SHP77 treated with DMSO at 0.1 percent for 48 hours (cell line): ENCODE measurements at regions not wholly inside any gene's neighbourhood (a gene's known extent, or its start where the extent isn't known, plus 50 kb on each side); places are given as distances from the start of the nearest gene placed in this dataset.

Source experiments
- DNase-seq: peaks from one replicate; lab custom pipeline; 2025; lab: John Stamatoyannopoulos, UW

DNA sequence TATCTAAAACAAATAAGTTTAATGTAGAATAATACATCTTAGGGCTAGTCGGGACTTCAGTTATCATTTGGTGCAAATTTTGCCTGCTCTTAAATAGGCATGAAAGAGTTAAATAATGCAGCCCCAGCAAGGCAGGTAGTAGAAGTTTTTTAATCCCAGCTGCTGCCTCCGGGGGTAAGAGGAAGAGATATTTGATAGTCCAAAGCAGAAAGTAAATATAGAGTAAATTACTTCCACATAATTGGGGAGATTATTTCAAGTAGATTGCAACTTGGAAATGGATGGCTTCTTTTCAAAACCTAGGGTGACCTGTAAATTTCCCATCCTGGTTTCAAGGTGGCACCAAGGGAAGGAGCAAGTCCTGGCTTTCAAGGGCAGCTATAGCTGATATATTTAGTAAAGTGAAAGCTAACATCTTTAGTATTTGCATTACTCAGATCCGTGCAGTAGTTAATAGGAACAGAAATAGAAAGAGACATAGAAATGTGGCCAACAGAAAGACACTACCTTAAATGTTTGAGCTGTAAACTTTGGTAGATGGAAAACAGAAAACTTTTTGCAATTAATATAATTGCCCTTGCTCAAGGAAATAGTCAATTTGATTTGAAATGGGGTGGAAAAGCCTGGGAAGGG is 109.1 kb downstream of the LMO4 start:
- no peak for DNase-seq

DNA sequence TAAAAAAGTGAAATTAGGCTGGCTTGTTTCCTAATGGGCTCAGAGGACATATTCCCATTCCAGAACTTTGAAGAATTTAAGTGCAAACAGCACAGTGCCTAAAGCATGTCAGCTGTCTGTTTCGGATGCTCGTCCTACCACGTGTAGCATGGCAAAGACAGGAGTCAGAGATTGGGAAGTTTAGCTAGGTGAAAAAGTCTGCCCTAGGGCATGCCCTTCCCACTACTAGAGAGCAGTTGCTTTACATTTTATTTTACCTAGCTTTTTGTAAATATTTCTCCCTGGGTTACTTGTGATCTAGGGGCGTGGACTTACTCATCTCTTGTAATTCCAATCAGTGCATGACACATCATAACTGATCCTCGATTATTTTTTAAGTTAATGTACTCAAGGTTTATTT is 111.1 kb downstream of the LMO4 start:
- DNase-seq, result no peak

DNA sequence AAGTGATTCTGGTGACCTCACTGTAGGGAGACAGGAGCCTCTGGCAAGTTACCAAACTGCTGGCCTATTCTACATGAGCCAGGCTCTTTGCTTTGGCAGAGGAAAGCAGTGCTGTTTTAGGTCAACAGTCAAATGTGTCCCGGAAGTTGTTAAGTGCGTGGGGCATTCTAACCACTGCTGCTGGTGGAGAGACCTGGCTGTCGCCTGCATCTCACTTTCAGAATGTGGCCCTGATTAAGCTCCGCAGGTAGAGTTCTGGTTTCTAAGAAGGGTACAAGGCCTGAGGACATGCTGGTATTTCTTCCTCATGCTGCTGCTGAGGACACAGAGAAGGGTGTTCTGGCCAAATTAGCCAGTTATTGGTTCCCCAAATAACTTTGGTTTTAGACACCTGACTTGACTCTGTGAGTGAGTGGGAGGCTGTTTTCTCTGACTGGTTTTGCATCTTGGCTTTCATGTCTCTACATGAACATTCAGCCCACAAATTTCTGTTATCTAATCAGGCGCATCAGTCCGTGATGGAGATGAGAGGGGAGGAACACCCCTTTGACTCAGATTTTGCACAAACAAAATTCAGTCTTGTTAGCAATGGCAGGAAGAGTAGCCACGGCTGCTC is 120.8 kb downstream of the LMO4 start:
- DNase-seq, result peak; percentile 31

GRCh38 chr1:87450136-87450535 is 121.5 kb downstream of the LMO4 start:
- no peak for DNase-seq

DNA sequence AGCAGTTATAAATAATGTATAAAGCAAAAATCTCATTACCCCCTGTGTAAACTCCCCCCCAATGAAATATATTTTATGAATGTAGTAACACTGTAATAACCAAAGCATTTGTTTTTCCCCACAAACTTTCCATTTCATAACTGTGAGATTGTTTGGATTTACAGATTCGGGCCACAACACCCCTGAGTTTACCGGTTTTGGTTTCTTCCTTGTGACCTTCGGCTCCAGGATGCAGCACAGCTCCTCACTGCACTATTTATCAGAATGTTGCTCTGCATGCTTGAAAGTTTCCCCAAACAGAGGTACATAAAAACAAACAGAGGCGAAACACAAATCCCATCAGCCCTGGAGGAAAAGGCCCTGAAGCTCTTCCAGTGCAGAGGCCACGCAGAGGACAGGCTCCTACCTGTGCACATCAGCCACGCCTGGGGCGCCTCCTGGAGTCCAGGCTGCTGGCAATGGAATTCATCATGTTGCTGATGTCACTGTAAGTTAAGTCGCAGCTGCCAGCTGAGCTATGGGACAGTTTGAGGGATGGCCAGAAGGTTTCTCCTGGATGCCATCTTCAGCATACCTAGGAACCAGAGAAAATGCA is 122.0 kb downstream of the LMO4 start:
- no peak for DNase-seq

DNA sequence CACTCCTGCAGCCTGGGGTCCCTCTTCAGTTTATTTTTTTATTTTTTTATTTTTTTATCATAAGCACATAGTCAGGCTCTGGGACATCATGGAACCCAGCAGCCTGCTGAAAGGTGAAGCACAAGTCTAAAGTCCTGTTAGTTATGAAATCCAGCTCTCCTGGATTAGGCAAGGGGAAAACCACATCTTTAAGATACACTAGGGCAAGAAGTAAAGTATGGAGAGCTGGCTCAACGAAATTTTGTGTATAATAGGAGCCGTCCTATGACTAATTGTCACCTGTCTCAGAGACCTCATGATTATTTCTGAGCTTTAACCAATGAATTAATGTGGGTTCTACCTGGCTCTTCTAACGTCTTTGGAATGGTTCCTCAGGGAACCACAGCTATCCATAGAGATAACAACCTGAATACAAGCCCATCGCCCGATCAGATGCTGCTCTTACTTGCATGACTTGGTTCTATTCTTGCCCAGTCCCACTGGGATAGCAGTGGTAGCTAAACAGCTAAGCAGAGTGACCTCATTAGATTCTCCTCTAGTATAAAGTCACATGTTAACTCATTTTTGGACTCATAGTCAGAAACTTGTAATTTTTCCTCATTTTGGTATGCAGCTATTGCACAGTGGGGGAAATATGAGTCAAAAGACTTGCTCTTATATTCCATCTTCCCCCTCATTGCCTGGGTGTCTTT is 122.7 kb downstream of the LMO4 start:
- DNase-seq, result no peak

- DNase-seq, result no peak
These were observed 124.0 kb downstream of the LMO4 start for GRCh38 chr1:87452648-87453047.

GRCh38 chr1:87457408-87457807 is 128.7 kb downstream of the LMO4 start:
- DNase-seq, result no peak

DNA sequence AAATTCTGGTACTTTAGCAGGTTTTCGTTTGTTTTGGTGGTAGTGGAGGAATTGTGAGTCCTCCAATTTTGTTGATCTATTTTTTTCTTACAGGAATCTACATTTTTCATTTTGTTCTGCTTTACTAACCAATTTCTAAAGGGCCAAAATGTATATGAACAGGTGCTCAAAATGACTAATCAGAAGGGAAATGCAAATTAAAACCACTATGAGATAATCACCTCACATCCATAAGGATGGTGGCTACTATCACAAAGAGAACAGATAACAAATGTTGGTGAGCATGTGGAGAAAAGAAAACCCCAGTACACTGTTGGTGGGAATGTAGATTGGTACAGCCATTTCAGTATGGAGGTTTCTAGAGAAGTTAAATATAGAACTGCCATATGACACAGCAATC is 134.2 kb downstream of the LMO4 start:
- DNase-seq, result no peak

DNA sequence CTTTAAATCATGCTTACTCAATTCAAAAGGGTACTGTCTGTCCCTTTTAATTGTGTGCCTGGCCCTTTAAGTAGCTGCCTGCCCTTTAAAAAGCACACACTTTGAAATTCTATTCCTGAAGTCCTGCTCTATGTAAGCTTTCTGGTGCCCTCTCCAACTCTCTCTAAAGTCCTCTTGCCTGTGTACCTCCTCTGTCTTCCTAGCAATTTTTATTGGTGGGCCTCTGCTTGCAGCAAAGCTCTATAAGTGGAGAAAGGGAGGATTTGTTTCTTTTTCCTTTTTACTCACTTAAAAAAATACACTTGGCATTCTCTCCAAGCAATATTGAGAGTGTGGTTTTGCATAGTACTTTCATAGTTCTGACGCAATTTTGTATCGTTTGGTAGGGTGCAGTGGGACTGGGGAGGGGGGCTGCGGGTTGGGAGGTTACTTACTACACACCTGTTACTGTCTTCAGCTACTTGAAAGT is 135.4 kb downstream of the LMO4 start:
- no peak for DNase-seq

DNA sequence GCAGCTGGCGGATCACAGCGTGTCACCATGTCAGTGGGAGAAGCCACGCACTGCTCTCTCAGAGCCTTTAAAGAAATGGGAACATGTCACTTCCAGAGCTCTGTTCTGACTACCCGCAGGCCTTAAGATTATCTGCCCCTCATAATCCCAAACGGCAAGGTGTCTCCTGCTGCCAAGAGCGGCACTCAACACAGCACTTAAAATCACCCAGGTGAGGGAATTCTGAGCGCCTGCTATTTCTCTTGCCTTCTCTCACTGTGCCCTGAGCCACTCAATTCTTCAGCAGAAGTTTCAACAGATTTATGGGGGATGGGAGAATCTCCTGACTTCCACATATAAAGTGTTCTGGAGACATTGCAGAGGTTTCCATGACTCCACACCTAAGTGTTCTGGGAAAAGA is 137.9 kb downstream of the LMO4 start:
- no peak for DNase-seq

DNA sequence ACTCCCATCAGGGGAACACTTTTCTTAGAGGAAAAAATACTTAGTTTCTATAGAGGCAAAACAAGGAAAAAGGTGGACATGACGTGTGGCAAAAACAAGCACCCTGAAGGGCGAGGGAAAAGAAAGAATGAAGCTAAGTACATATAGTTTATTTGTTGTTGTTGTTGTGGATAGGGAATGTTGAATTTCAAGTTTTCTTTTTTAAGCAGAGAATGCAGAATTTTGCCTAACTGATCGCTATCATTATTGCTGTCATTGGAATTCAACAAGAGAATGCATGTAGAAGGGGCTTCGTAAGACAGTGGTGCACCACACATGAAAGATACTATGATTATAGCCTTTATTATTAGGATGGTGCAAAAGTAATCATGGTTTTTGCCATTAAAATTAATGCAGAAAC is 144.0 kb downstream of the LMO4 start:
- no peak for DNase-seq

- DNase-seq, result no peak
These were observed 144.6 kb downstream of the LMO4 start for GRCh38 chr1:87473203-87473661.

DNA sequence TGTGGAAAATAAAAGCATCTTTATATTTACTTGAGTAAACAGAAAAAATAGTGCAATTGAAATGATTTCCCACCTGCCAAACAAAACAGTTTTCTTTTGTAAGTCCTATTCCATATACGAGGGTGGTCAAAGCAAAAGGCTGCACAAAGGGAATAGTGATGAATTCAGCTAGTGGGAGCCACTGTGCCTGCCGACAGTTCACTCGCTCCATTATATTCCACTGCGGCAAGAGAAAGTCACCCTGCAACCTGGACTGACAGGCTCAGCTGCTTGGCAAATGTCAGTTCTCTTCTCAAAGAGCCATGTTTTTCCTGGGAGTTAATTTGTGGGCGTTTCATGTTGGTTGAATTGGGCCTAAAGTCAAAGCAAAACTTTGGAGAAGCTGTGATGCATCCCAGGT is 145.4 kb downstream of the LMO4 start:
- no peak for DNase-seq

DNA sequence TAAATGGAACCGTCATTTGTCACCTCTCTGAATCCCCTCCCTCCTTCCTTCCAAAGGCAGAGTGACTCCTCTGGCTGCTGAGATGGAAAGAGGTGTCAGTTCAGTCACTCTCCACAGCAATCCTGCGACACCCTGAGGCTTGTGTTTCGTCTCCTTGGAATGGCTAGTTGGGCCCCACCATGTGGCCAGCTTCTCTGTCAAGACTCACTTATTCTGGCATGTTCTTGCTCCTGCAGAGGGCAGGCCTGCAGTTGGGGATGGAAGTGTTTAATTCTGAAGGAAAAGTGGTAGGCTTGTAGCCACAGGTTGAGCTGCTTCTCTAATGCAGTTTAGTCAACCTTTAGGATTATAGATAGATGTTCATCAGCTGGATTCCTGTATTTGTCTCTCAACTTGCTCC is 149.6 kb downstream of the LMO4 start:
- DNase-seq, result no peak

GRCh38 chr1:87495147-87495546 is 166.5 kb downstream of the LMO4 start:
- DNase-seq, result no peak

DNA sequence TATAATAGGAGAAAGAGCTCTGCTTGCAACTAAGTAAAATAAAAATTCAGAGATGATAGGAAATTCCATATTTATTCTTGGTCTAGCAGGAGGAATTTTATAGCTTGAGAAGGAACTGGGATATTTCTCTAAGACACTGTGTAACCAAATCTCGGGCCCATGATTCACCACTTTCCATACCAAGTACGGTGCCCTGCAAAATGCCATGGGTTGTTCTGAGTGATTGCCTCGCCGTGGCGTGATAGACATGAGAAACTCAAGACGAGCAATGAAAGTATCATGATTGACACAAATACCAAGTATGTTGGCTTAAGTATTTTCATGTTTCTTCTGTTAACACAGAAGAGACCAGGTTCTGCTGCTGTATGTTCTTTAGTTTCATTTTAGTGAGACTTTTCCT is 167.2 kb downstream of the LMO4 start:
- DNase-seq, result no peak

DNA sequence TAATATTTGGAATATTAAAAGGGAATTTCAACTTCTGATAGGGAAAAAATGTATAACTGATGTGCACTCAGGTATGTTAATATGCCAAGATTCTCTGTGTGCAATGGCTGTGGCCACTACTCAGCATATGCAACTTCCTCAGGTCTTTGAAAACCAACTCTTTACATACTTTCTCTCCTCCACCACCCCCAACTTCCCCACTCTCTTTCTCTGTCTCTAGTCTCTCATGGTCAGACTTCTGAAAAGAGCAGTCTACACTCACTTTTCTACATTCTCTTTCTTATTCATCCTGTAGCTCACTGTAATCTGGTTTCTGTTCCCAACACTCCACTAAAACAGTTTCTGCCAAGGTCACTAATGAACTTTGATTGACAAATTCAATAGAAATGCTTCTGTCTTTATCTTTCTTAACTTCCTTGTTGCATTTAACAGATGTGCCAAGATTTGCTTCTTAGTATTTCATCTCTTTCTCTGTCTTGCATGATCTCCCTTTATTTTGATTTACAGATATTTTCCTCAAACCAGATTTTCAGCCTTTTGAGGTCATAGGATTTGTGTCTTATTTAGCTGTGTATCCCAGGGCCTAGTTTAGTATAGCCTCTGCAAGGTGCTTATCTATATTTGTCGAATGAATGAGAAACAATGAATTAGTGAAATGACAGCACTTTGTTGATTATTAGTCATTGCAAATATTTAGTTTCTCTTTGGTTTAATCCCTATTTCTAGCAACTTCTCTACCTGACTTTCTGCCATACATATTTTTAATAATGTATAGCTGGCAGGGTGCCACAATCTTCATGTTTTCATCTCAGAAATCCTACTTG is 168.9 kb downstream of the LMO4 start:
- DNase-seq, result no peak

DNA sequence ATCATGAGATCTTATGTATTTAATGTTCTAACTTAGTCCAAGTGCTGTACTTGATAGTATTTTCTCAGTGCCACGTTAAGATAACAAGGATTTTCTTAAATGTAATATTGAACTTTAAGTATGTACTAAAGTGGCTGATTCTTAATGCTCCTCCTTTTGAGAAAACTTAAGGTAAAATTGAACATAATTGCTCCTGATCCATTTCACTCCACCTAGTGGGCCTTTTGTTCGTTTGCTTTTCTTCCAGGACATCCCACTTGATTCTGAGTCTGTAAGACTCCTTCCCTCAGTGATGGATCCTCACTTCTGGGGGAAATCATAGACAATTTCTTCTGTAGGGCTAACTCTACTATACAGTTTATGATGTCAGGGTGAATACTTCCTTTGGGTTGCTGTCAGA is 173.1 kb downstream of the LMO4 start:
- no peak for DNase-seq

DNA sequence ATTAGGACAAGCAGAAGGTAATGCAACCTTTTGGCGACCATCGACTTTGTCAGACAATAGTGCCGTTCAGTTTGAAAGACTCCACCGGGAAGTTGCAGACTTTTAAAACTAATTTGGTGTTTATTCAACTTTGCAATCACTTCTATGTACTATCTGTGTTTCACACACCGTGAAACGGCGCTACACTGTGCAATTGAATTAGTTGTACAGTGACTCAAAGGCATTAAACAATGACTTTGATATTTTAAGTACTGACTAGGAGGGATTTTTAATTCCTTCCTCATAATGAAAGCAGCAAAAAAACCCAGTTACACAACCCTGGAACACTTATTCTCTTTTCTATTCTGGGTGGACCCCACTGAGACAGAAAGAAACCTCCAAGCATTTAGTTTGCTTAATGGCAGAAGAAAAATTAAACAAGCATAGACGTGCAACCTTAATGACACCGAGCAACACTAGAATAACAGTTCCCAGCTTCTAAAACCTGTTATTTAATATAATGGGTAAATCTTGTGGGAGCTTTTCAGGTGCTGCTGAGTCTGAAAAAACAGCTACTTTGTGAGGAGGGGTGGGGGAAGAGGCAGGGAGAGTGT is 176.8 kb downstream of the LMO4 start:
- DNase-seq, result no peak

DNA sequence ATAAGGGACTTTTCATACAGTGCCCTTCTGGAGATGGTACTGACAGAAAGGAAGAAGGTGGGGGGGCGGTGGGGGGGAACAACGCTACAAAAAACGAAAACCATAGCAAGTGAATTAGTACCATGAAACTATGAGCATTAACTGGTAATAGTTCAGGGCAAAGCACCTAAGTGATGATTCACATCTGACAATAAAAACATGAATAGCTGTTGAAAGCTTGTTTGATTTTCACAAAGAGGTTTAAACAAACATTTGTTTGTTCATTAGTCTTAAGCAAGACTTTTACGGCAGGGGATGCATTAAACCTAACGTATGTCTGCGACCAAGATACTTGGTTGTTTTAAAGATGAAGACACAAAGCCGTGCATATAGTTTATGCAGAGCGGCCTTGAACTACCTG is 177.5 kb downstream of the LMO4 start:
- no peak for DNase-seq
